Loucy (cell line): ENCODE measurements at regions not wholly inside any gene's neighbourhood (a gene's known extent, or its start where the extent isn't known, plus 50 kb on each side); places are given as distances from the start of the nearest gene placed in this dataset.

ENCODE experiments used
- H2AFZ ChIP-seq: fragments of 200-600 bp; sonication (generic); 2 replicates; pipeline ENCODE4 v1.6.0; 2016; ENCODE audit warnings: antibody characterized with exemption, mild to moderate bottlenecking, low read length, moderate library complexity
- H3F3A ChIP-seq: fragments of 200-600 bp; 2 replicates; pipeline ENCODE4 v1.6.0; 2016; ENCODE audit warnings: antibody characterized with exemption, low read depth, mild to moderate bottlenecking
- H3K27me3 ChIP-seq: fragments of 200-600 bp; sonication (generic); 2 replicates; pipeline ENCODE4 v1.6.1; 2014; ENCODE audit warnings: low read length, mild to moderate bottlenecking; ENCODE audit not compliant: insufficient read depth, poor library complexity, severe bottlenecking
- H3K36me3 ChIP-seq: fragments of 200-600 bp; sonication (generic); 2 replicates; pipeline ENCODE4 v1.6.1; 2016; ENCODE audit warnings: low read length; ENCODE audit not compliant: insufficient read depth
- H3K4me1 ChIP-seq: fragments of 200-600 bp; sonication (generic); 2 replicates; pipeline ENCODE4 v1.5.1; 2014; ENCODE audit warnings: low read length, mild to moderate bottlenecking; ENCODE audit not compliant: insufficient read depth, poor library complexity, severe bottlenecking
- H3K4me2 ChIP-seq: fragments of 200-600 bp; sonication (generic); 2 replicates; pipeline ENCODE4 v1.6.0; 2014; ENCODE audit warnings: antibody characterized with exemption, low read length, low read depth, mild to moderate bottlenecking; ENCODE audit not compliant: poor library complexity, severe bottlenecking
- H3K4me3 ChIP-seq: fragments of 200-600 bp; sonication (generic); 2 replicates; pipeline ENCODE4 v1.5.1; 2014; ENCODE audit warnings: low read length, mild to moderate bottlenecking, mixed read lengths; ENCODE audit not compliant: poor library complexity, severe bottlenecking
- H3K79me2 ChIP-seq: fragments of 200-600 bp; sonication (generic); 2 replicates; pipeline ENCODE4 v1.6.1; 2014; ENCODE audit warnings: low read length; ENCODE audit not compliant: insufficient read depth
- H3K9ac ChIP-seq: fragments of 200-600 bp; sonication (generic); 2 replicates; pipeline ENCODE4 v1.6.0; 2014; ENCODE audit warnings: mild to moderate bottlenecking, low read depth, low read length, moderate library complexity; ENCODE audit not compliant: poor library complexity, severe bottlenecking
- H3K9me2 ChIP-seq: fragments of 200-600 bp; sonication (generic); replicated peaks from 2 replicates; pipeline ENCODE4 v1.6.1; 2016; ENCODE audit warnings: low read depth, low read length, mixed read lengths
- H3K9me3 ChIP-seq: fragments of 200-600 bp; sonication (generic); 2 replicates; pipeline ENCODE4 v1.6.1; 2014; ENCODE audit warnings: mild to moderate bottlenecking, antibody characterized with exemption, low read length, low read depth; ENCODE audit not compliant: insufficient read depth
- H4K20me1 ChIP-seq: fragments of 200-600 bp; sonication (generic); 2 replicates; pipeline ENCODE4 v1.6.0; 2014; ENCODE audit warnings: antibody characterized with exemption, low read length, mild to moderate bottlenecking; ENCODE audit not compliant: insufficient read depth, poor library complexity, severe bottlenecking
- EZH2phosphoT487 ChIP-seq: fragments of 200-600 bp; IDR thresholded peaks from 2 replicates; pipeline ENCODE4 v1.6.1; 2018; ENCODE audit warnings: antibody characterized with exemption, mild to moderate bottlenecking, moderate library complexity, borderline replicate concordance
- TF ChIP-seq, protein P1 (sequence below): fragments of 200-600 bp; sonication (generic); conservative IDR thresholded peaks from 2 replicates; pipeline ENCODE4 v1.5.1; 2014; ENCODE audit warnings: mild to moderate bottlenecking, antibody characterized with exemption, low read length

DNA sequence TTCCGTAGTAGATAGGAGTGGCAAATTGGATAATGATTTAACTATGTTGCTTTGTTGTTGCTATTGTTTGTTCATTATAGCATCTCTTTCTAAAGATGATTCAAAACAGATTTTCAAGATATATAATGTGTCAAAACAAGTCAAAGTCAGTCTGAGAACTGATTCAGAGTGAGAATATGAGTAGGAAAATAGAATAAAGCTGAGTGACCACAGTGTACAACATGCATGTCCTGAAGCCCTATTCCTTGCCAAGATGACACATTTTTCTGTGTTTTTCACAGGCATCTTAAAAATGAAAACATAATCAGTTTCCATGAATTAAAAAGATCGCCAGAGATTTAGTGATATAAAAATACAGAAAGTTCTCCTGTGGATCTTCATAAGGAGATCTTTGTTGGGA, 57.0 kb upstream of the THRB start:
- TF ChIP-seq, protein P1, sequence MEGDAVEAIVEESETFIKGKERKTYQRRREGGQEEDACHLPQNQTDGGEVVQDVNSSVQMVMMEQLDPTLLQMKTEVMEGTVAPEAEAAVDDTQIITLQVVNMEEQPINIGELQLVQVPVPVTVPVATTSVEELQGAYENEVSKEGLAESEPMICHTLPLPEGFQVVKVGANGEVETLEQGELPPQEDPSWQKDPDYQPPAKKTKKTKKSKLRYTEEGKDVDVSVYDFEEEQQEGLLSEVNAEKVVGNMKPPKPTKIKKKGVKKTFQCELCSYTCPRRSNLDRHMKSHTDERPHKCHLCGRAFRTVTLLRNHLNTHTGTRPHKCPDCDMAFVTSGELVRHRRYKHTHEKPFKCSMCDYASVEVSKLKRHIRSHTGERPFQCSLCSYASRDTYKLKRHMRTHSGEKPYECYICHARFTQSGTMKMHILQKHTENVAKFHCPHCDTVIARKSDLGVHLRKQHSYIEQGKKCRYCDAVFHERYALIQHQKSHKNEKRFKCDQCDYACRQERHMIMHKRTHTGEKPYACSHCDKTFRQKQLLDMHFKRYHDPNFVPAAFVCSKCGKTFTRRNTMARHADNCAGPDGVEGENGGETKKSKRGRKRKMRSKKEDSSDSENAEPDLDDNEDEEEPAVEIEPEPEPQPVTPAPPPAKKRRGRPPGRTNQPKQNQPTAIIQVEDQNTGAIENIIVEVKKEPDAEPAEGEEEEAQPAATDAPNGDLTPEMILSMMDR = no peak
- H2AFZ ChIP-seq = no peak overlapping the region

DNA sequence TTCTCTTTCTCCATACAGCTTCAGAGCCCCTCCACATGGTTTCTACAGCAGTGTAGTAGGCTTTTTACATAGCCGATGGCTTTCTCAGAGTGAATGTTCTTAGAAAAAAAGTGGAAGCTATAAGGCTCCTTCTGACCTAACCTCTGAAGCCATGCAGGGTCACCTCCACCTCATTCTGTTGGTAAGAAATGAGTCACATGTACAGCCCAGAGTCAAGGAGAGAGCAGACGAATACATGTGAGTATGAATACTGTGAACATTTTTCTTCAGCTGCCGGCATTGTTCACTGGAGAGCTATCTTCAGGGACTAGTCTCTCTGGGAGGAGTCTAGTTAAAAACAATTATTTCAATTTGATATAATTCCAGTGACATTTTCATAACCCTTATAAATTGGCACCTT, 68.2 kb upstream of the THRB start:
- 0 out of 2 replicates have a peak, but pooled peaks cover 6% of the 10 kb centered on the region for H3K9me3 ChIP-seq
- TF ChIP-seq, protein P1 = no peak
- no peak for TF ChIP-seq EZH2phosphoT487
- H4K20me1 ChIP-seq = no peaks in the 10 kb centered on the region
- no peak overlapping the region for H3K9ac ChIP-seq
- no peak overlapping the region for H3K4me2 ChIP-seq
- H2AFZ ChIP-seq = no peak overlapping the region
- H3K4me1 ChIP-seq = no peaks in the 10 kb centered on the region
- no peaks in the 10 kb centered on the region for H3K36me3 ChIP-seq
- H3K4me3 ChIP-seq = no peak overlapping the region
- no peaks in the 10 kb centered on the region for H3K9me2 ChIP-seq
- H3F3A ChIP-seq = no peaks in the 10 kb centered on the region
- no peaks in the 10 kb centered on the region for H3K79me2 ChIP-seq
- H3K27me3 ChIP-seq = no peaks in the 10 kb centered on the region

More for the DNA sequence above, 57.0 kb upstream of the THRB start:
- Histone ChIP-seq H3K36me3 (no peaks in the 10 kb centered on the region), H3K4me3 (no peak overlapping the region), H3K4me1 (no peaks in the 10 kb centered on the region), H4K20me1 (no peaks in the 10 kb centered on the region), H3K9me2 (no peaks in the 10 kb centered on the region), H3K79me2 (no peaks in the 10 kb centered on the region), H3K27me3 (no peaks in the 10 kb centered on the region), H3K9me3 (no peaks in the 10 kb centered on the region), H3K9ac (no peak overlapping the region), H3K4me2 (no peak overlapping the region), H3F3A (no peaks in the 10 kb centered on the region)

DNA sequence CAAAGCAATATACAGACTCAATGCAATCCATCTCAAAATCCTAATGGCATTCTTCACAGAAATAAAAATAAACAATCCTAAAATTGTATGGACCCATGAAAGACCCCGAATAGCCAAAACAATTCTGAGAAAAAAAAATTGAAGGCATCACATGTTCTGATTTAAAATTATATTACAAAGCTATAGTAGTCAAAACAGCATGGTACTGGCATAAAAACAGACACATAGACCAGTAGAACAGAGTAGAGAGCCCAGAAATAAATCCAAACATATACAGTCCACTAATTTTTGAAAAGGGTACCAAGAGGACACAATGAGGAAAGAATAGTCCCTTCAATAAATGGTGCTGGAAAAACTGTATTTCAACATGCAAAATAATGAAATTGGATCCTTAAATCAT, 70.4 kb upstream of the THRB start:
- H3F3A ChIP-seq = no peaks in the 10 kb centered on the region
- H3K9ac ChIP-seq = no peak overlapping the region
- H3K36me3 ChIP-seq = no peaks in the 10 kb centered on the region
- H2AFZ ChIP-seq = no peak overlapping the region
- H3K9me3 ChIP-seq = 0 out of 2 replicates have a peak, but pooled peaks cover 6% of the 10 kb centered on the region
- no peaks in the 10 kb centered on the region for H3K9me2 ChIP-seq
- H3K4me3 ChIP-seq = no peak overlapping the region
- no peaks in the 10 kb centered on the region for H3K79me2 ChIP-seq
- H4K20me1 ChIP-seq = no peaks in the 10 kb centered on the region
- TF ChIP-seq, protein P1 = no peak
- no peak for TF ChIP-seq EZH2phosphoT487
- no peaks in the 10 kb centered on the region for H3K4me1 ChIP-seq
- H3K27me3 ChIP-seq = no peaks in the 10 kb centered on the region
- H3K4me2 ChIP-seq = no peak overlapping the region
